ENCODE measurements at regions not wholly inside any gene's neighbourhood (a gene's known extent, or its start where the extent isn't known, plus 50 kb on each side); places are given as distances from the start of the nearest gene placed in this dataset.

DNA sequence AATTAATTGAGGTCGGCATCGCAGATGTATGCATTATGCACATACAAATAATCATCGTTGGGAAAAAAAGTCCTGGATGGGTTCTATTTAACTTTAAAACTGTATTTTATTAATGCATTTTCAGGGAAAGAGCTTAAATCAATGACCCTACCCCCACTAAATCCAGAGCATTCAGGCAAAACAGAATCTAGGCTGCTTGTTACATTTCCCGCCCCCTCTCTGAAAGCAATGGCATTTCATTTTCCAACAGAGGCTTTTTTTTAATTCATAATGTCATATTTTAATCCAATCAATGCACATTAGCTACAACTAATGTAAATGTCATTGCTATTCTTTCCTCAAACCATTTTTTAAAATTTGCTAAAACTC, 117.4 kb upstream of the GRIA1 start:
- TF ChIP-seq, protein P1, sequence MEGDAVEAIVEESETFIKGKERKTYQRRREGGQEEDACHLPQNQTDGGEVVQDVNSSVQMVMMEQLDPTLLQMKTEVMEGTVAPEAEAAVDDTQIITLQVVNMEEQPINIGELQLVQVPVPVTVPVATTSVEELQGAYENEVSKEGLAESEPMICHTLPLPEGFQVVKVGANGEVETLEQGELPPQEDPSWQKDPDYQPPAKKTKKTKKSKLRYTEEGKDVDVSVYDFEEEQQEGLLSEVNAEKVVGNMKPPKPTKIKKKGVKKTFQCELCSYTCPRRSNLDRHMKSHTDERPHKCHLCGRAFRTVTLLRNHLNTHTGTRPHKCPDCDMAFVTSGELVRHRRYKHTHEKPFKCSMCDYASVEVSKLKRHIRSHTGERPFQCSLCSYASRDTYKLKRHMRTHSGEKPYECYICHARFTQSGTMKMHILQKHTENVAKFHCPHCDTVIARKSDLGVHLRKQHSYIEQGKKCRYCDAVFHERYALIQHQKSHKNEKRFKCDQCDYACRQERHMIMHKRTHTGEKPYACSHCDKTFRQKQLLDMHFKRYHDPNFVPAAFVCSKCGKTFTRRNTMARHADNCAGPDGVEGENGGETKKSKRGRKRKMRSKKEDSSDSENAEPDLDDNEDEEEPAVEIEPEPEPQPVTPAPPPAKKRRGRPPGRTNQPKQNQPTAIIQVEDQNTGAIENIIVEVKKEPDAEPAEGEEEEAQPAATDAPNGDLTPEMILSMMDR (IDR thresholded peaks at IDR 0.05): no peak
- TF ChIP-seq POLR2A (IDR thresholded peaks at IDR 0.05) (no peak), POLR2AphosphoS5 (IDR thresholded peaks at IDR 0.05) (no peak)
